ENCODE measurements at regions not wholly inside any gene's neighbourhood (a gene's known extent, or its start where the extent isn't known, plus 50 kb on each side); places are given as distances from the start of the nearest gene placed in this dataset.

- no peak for TF ChIP-seq ELK4 (IDR thresholded peaks at IDR 0.05; ENCODE audit: borderline replicate concordance, low read depth, low read length)
- TF ChIP-seq CTCF (tag by site-specific recombination; IDR thresholded peaks at IDR 0.05), result no peak
- no peak for TF ChIP-seq ZNF580 (tag by site-specific recombination; IDR thresholded peaks at IDR 0.05)
- TF ChIP-seq ZNF335 (tag by site-specific recombination; conservative IDR thresholded peaks at IDR 0.05), result no peak
- no peak for TF ChIP-seq ZNF121 (tag by site-specific recombination; IDR thresholded peaks at IDR 0.05)
- no peak for TF ChIP-seq MEIS1 (CRISPR knock-in tag; IDR thresholded peaks at IDR 0.05; ENCODE audit: borderline replicate concordance)
- no peak for TF ChIP-seq ZNF266 (tag by site-specific recombination; IDR thresholded peaks at IDR 0.05; ENCODE audit: low read depth)
- TF ChIP-seq MZF1 (tag by site-specific recombination; IDR thresholded peaks at IDR 0.05; ENCODE audit: borderline replicate concordance), result no peak
- TF ChIP-seq ZNF274 (IDR thresholded peaks at IDR 0.05; ENCODE audit: low read length), result no peak
- TF ChIP-seq ZNF274 (tag by site-specific recombination; IDR thresholded peaks at IDR 0.05; ENCODE audit: borderline replicate concordance), result no peak
- no peak for TF ChIP-seq ZNF513 (tag by site-specific recombination; IDR thresholded peaks at IDR 0.05)
- no peak for TF ChIP-seq REST (tag by site-specific recombination; IDR thresholded peaks at IDR 0.05)
- TF ChIP-seq ZNF280D (tag by site-specific recombination; IDR thresholded peaks at IDR 0.05), result no peak
These were observed 331.9 kb downstream of the FOXL1 start for GRCh38 chr16:86910161-86910769.
